ENCODE measurements at regions not wholly inside any gene's neighbourhood (a gene's known extent, or its start where the extent isn't known, plus 50 kb on each side); places are given as distances from the start of the nearest gene placed in this dataset.

DNA sequence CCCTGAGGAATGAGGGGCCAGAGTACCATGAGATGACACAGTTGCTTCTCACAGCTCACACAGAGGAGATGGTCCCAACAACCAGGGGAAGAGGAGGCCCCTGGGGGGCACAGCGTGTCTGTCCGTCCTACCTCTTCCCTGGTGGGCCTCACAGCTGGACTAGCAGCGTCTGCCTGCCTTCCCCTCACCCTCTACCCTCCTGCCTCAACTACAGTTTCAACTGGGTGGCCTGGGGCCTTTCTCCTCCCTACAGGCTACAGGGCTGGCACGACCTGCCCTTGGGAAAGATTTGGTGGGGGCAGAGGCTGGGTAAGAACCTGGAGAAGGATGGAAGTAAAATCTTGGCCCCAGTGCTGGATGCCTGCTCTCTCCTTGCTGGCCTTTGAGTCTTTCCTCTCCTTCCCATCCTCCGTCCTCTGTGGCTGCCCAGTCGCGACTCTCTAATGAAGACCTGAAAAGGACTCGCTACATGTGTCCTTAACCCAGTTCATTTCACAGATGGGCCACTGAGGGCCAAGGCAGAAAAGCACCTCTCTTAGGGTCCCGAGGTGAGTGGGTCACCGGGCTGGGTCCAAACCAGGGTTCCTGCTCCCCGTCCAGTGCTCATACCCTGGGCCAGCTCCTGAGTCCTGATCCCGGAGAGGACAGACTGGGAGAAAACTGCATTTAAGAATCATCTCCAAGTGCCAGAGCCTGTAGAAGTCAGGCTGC lies 232.5 kb downstream of the BCL11B start:
- no peak for TF ChIP-seq CTCF (IDR thresholded peaks at IDR 0.05; ENCODE audit: control insufficient read depth, extremely low read depth, insufficient read depth)
- no peak for DNase-seq (ENCODE audit: low read depth)
- no peak overlapping the region for H3K4me3 ChIP-seq (ENCODE audit: low read depth, low read length)

DNA sequence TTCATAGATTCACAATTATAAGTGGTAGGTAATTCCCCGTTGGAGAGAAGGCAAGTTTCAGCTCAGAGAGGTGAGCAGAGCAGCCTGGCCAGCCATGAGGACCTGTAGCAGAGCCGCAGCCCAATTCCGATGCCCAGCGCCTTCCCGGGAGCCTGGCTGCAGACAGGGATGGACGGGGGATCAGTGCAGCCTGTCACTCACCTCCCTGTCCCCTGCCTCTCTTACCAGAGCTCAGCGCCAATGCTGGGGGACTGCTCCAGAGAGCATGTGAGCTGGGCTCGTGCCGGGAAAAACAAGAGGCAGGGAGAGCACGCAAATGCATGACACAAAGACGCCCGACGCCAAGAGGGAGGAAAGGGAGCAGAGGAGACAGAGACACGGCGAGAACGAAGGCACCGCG lies 231.9 kb downstream of the BCL11B start:
- DNase-seq (ENCODE audit: low read depth) = no peak
- no peak overlapping the region for H3K4me3 ChIP-seq (ENCODE audit: low read depth, low read length)
- TF ChIP-seq CTCF (IDR thresholded peaks at IDR 0.05; ENCODE audit: control insufficient read depth, extremely low read depth, insufficient read depth) = no peak

GRCh38 chr14:99040711-99041110 lies 231.3 kb downstream of the BCL11B start:
- no peak overlapping the region for H3K4me3 ChIP-seq (ENCODE audit: low read depth, low read length)
- no peak for TF ChIP-seq CTCF (IDR thresholded peaks at IDR 0.05; ENCODE audit: control insufficient read depth, extremely low read depth, insufficient read depth)
- no peak for DNase-seq (ENCODE audit: low read depth)

DNA sequence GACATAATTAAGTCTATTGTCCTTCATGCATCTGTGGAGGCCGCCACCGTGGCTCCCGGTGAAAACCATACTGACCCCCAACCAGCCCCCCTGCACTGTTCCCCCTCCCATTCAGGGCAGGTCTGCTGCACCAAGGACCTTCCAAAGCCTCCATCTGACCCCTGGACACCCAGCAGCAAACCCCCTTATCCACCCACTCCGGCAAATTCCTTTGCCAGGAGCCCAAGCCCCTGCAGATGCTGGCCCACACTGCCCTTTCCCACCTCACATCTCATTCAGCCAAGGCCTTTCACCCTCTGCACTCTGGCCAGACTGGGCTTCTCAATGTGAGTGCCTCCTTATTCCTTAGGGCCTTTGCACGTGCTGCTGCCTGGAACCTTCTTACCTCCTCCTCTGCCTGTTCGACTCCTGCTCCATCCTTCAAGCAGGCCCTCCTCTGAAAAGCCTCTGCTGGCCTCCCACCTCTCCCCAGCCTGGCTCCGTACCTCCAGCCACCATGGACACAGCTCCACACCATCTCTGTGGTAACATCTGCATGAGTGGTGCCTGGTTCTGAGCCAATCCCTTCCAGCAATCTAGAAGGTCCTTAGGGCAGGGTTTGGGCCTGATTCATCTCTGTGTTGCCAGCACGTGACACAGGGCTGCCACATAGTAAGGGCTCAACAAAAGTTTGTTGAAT lies 230.7 kb downstream of the BCL11B start:
- H3K4me3 ChIP-seq (ENCODE audit: low read depth, low read length) = no peak overlapping the region
- no peak for DNase-seq (ENCODE audit: low read depth)
- TF ChIP-seq CTCF (IDR thresholded peaks at IDR 0.05; ENCODE audit: control insufficient read depth, extremely low read depth, insufficient read depth) = no peak

GRCh38 chr14:99041820-99042174 lies 230.2 kb downstream of the BCL11B start:
- no peak for TF ChIP-seq CTCF (IDR thresholded peaks at IDR 0.05; ENCODE audit: control insufficient read depth, extremely low read depth, insufficient read depth)
- H3K4me3 ChIP-seq (ENCODE audit: low read depth, low read length) = no peak overlapping the region
- no peak for DNase-seq (ENCODE audit: low read depth)

DNA sequence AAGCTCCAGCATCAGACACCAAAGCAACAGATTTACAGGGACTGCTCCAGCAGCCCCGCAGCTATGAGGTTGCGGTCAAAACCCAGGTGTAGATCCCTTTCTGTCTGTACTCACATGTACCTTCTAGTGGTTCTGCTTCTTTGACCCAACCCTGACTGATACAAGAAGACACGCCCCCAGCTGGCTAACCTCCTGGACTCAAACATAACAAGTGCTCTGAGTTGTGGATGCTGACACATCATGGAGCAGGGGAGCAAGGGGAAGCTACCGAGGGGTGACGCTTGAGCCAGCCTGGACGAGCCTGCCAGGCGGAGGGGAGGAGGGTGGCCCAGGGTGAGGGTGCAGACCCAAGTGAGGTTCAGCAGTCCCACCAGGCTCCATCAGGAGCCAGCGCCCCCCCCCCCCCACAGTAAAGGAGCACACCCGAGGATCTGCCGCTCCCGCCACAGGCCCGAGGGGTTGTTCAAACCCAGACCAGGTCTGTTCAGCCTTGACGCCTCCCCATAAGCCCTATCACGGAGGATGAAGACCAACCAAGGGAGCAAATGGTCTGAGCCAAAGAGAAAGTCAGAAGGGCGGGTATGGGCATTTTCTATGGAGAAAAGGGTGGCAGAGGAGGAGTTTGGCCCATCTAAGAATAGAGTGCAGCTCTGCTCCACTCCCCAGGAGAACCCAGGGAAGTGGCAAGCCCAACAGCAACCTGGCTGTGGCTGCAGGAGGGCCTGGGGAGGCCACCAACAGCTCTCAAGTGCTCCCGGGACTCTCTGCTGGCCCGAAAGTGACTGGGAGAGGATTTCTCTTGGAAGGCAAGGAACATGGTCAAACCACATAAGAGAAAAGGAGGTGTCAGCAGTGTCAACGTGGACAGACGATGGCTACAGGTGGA lies 229.4 kb downstream of the BCL11B start:
- TF ChIP-seq CTCF (IDR thresholded peaks at IDR 0.05; ENCODE audit: control insufficient read depth, extremely low read depth, insufficient read depth) = no peak
- DNase-seq (ENCODE audit: low read depth) = no peak
- no peak overlapping the region for H3K4me3 ChIP-seq (ENCODE audit: low read depth, low read length)

All from LNCaP clone FGC (cell line).